ENCODE measurements at regions not wholly inside any gene's neighbourhood (a gene's known extent, or its start where the extent isn't known, plus 50 kb on each side); places are given as distances from the start of the nearest gene placed in this dataset.

- no peak for TF ChIP-seq CTCF (IDR thresholded peaks at IDR 0.05)
- no peak for TF ChIP-seq POLR2A (IDR thresholded peaks at IDR 0.05)
Measured at GRCh38 chr3:31240013-31240412, 292.7 kb upstream of the STT3B start.

Measured in body of pancreas (tissue), 4 donors.